ENCODE measurements at regions not wholly inside any gene's neighbourhood (a gene's known extent, or its start where the extent isn't known, plus 50 kb on each side); places are given as distances from the start of the nearest gene placed in this dataset.
"Not testable (repeated sequence)": the region's sequence is repeated elsewhere in the genome, so short reads cannot be mapped to it uniquely, and the experiment has no call there.

DNA sequence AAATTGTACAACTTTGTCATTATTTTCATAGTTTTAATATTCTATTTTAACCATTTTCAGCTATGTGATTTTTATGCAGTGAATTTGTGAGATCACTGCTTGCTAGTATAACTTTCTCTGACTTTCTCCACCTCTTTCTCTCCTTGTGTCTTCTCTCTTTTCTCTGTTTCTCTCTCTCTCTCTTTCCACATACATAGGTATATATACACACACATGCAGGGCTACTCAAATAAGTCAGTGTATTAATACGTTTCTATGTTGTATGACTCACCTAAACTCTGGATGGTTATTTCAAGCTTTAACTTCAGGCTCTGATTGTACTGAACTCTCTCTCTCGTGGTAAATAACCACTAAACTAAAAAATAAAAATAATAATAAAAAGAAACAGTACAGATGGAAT, 1389.3 kb upstream of the ALCAM start:
- H3K4me3 ChIP-seq (ENCODE audit: low read length) = no peak overlapping the region
- TF ChIP-seq ZNF274 (IDR thresholded peaks at IDR 0.05; ENCODE audit: low read depth, low read length) = no peak

DNA sequence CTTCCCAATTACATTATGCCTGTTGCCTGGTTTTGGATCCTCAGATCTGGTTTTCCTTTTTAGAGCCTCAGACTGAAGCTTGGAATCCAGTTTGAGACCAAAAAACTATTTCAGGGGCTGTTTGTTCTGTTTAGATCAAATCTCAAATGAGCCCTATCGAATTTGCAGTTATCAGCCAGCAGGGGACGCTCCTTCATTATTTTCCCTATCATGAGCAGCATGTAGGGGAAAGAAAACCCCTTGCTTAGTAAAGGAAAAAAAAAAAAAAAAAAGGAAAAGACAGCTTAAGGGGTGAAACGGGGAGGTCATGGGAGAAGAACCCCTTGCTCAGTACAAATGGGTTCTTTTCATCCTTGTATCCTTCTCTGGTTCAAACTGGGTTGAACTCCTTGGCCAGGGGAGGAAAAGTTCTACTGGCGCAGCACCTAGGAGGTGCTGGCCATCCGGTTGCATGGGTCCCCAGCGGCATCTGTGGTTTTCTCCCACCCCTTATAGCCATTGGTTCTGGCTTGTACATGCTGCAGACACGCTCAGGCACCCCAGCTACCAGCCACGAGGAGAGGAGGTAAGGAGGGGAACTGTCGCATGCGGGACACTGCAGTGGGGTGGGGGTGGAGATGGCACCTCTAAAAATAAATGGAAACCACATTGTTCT, 1375.1 kb upstream of the ALCAM start:
- no peak overlapping the region for H3K4me3 ChIP-seq (ENCODE audit: low read length)
- no peak for TF ChIP-seq ZNF274 (IDR thresholded peaks at IDR 0.05; ENCODE audit: low read depth, low read length)

DNA sequence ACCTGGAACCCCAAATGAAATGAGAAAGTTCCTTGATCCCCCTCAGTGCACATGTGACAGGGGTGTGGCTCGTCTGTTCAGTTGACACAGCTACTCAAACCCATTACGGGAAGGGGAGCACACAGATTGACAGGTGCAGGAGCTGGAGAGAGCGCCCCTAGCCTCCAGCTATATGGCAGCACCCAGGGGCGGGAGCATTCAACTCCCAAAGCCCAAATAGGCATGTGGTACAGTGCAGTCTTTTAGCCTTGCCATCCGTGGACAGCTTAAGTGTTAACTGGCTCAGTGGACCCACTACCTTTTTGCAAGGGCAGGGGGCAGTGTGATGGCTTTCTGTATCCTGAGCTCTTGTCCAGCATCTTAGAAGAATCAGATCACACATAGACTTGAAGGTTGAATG, 1374.2 kb upstream of the ALCAM start:
- TF ChIP-seq ZNF274 (IDR thresholded peaks at IDR 0.05; ENCODE audit: low read depth, low read length) = no peak

DNA sequence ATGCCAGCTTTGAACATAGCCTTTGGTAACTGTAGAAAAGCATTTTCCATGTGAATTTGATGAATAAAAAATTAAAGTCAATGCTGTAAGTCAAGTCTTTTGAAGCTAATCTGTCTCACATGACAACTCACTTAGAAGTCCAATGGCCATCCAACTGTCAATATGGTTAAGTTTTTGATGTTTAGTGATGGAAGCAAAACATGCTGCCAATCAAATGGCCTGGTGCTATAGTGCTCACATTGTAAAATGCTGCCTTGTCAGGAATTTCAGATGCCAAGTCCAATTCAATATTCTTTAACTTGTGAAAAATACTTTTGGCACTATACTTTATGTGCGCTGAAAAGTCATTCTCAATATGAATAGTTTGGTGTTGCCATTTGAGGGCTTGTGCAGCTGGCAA, 1361.8 kb upstream of the ALCAM start:
- no peak overlapping the region for H3K4me3 ChIP-seq (ENCODE audit: low read length)
- no peak for TF ChIP-seq ZNF274 (IDR thresholded peaks at IDR 0.05; ENCODE audit: low read depth, low read length)

More for the DNA sequence above, 1374.2 kb upstream of the ALCAM start:
- no peak overlapping the region for H3K4me3 ChIP-seq (ENCODE audit: low read length)

DNA sequence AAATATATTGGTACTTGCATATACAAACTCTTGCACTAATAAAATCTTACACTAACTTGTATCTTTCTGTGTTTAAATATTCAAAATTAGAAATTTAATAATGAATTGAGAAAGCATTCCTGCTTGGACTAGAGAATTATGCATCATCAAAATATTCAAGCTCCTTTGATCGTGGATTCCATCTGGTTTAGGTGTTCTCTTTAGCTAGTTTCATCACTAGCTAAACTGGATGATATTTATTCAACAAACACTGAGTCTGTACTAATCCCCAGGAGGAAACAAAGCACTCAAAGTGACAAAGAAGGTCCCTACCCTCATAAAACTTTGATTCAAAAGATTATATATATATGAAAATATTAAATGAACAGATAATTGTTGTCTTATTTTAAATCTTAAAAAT, 1360.9 kb upstream of the ALCAM start:
- no peak overlapping the region for H3K4me3 ChIP-seq (ENCODE audit: low read length)
- no peak for TF ChIP-seq ZNF274 (IDR thresholded peaks at IDR 0.05; ENCODE audit: low read depth, low read length)

DNA sequence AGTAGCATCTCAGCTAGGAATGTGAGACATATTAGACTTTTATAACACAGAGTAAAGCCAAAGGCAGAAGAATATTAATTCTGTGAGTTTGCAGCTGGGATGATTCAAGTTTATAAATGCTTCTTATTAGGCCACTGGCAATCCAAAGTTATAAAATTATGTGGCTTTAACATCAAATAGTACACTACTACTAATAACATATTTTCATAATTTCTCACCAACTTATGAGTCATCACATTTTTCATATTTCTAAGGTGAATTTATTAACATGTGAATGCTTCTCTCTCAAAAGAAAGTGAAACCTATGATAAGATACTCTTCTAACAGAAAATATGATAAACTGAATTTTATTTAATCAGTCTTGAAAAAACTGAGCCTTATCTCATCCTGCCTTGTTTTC, 1348.2 kb upstream of the ALCAM start:
- no peak for TF ChIP-seq ZNF274 (IDR thresholded peaks at IDR 0.05; ENCODE audit: low read depth, low read length)
- no peak overlapping the region for H3K4me3 ChIP-seq (ENCODE audit: low read length)

DNA sequence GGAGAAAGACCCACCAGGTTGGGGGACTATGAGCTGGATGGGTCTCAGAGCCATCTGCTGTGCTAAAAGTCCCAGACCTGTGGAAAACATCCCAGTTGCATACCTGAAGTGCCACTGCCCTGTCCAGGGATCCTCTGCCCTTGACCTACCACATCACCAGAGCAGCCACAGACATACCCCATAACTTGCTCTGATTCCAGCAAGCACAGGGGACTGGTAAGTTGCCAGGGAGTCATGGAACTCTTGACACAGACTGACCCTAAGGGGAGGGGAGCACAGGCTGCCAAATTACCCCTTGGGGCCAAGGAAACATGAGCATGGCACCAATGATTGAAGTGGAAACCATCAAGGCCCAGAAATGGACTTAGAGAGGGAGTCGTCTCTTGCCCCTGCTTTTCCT, 1335.1 kb upstream of the ALCAM start:
- no peak for TF ChIP-seq ZNF274 (IDR thresholded peaks at IDR 0.05; ENCODE audit: low read depth, low read length)
- no peak overlapping the region for H3K4me3 ChIP-seq (ENCODE audit: low read length)

DNA sequence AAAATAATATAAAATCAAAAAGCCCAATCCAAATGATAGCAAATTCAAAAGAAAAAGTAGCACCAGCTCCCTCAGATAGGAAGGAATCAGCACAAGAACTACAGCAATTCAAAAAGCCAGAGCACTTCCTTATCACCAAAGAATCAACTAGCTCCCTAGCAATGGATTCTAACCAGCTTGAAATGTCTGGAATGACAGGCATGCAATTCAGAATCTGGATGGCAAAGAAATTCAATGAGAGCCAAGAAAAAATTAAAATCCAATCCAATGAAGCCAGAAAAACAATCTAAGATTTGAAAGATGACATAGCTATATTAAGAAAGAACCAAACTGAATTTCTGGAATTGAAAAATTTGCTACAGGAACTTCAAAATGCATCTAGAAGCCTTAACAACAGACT, 1334.4 kb upstream of the ALCAM start:
- TF ChIP-seq ZNF274 (IDR thresholded peaks at IDR 0.05; ENCODE audit: low read depth, low read length) = no peak
- H3K4me3 ChIP-seq (ENCODE audit: low read length) = no peak overlapping the region

DNA sequence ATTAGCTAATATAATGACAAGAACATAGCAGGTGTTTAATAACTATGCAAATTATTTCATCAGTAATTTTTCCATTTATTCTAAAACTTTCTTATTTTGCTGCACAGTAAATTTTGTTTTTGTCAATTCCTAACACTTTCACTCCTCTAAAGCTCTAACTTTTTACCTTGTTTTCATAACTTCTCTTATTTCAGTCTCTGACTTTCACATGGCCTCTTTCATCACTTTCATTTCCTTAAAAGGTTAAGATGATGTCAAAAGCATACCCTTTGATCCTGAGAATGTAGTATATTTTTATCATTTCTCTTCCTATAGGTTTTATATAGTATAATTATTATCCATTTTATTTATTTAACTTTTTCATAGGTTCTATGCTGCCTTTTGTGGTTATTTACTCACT, 1325.8 kb upstream of the ALCAM start:
- no peak overlapping the region for H3K4me3 ChIP-seq (ENCODE audit: low read length)
- TF ChIP-seq ZNF274 (IDR thresholded peaks at IDR 0.05; ENCODE audit: low read depth, low read length) = no peak

DNA sequence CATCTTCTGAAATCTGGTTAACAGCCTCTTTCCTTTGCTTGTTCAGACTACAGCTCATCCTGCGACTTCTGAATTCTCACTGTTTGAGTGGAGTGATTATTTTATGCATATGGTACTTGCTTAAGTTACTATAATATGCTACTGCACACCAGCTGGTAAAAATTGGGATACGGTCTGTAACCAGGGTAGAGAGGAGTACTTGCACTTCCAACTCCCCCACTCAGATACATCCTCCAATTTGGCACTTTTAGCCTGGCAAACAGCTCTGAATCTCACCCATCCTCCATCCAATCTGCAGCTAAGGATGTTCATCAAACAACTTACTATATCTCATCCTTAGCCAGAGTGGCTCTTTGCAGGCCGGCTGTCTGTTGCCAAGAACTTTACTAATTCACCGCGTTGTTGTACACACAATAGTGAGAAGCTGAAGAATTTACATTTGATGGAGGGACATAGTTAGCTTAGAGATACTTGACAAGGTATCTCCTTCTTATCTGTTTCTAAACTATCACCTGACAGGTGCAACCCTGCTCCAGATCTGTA, 1323.6 kb upstream of the ALCAM start:
- not testable (repeated sequence) for H3K4me3 ChIP-seq (ENCODE audit: low read length)

DNA sequence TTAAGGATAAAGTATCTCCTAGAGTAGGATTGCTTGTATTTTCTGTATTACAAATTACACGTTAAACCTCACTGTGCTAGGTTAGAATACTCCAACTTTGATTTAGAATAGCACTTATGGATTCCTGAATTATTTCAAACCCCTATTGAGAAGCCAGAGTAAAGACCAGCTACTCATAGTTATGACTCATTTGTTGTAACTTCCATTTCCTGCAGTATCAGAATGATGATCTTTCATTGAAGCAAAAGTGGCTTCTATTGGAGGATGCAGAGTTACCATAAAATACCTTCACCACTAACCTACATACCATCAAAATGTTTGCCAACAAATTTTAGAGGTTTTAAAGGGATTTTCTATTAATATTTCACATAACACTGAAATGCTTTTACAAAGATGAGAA, 1322.7 kb upstream of the ALCAM start:
- no peak overlapping the region for H3K4me3 ChIP-seq (ENCODE audit: low read length)
- TF ChIP-seq ZNF274 (IDR thresholded peaks at IDR 0.05; ENCODE audit: low read depth, low read length) = no peak

DNA sequence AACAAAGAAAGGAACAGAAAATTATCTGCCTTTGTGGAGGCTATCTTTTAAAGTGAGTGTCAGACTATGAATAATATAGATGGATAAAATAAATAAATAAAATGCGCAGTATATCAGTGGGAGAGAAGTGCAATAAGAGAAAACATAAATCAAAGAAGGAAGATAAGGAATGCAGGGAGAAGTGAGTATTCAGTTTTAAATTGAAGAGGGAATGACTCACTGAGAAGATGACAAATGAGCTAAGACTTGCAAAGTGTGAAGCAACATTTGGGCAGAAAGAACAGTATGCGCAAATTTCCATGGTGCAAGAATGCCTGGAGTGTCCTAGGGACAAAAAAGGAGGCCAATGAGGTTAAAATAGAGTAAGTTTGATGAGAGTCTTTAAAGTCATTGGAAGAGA, 1300.1 kb upstream of the ALCAM start:
- TF ChIP-seq ZNF274 (IDR thresholded peaks at IDR 0.05; ENCODE audit: low read depth, low read length) = no peak
- no peak overlapping the region for H3K4me3 ChIP-seq (ENCODE audit: low read length)

DNA sequence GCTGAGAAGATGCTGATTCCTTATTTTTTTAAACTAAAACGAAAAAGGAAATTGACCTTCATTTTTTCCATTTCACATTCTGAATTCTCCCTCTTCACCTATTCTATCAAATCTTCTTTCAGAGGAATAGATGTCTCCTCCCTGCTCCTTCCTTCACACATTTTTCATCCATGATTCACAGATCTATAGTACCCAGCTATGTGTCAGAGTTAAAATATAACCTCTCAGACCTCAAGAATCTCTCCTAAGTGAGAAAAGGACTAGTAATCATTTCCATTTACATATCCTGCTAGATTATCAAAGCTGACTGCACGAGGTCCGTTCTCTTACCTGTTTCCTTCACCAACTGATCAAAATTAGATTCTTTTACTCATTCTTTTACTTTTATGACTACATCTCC, 1297.6 kb upstream of the ALCAM start:
- no peak for TF ChIP-seq ZNF274 (IDR thresholded peaks at IDR 0.05; ENCODE audit: low read depth, low read length)
- no peak overlapping the region for H3K4me3 ChIP-seq (ENCODE audit: low read length)

DNA sequence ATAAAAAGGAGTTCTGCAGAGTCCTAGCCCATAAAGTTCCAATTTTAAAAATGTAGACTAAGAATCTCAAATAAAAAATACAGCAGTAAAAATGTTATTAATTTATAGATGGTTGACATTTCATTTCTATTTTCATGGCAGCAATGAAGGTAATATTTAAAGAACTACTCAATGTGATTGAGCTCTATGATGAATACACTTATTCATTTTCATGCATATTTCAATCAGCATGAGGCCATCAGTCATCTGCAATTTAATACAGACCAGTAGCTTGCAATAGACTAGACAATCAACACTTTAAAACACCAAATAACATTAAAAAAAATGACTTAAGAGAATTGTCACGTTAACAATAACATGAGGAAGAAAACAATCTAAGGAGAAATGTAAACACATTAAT, 1295.8 kb upstream of the ALCAM start:
- no peak for TF ChIP-seq ZNF274 (IDR thresholded peaks at IDR 0.05; ENCODE audit: low read depth, low read length)
- no peak overlapping the region for H3K4me3 ChIP-seq (ENCODE audit: low read length)

DNA sequence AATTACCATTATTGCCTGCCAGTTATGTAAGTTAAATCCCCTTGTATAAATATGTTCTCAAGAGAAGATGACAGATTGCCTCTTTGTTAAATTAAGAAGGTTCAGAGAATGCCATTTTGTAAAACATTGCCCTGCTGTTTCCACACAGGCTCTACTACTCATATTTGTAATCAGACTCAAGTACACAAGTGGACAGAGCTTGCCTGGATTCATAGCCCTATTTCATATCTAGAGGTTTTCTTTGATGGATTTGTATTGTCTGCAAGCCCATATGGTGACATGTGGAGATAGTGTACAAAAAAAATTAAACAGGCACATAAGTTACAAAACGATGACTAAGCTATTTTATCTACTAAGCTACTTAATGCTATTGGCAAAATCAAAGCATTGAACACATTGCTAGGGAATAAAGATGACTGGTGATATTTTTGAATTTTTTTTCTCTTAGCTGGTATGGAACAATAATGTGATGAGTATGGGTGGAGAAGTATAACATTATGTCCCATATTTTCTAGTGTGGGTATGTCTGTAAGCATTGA, 1286.6 kb upstream of the ALCAM start:
- TF ChIP-seq ZNF274 (IDR thresholded peaks at IDR 0.05; ENCODE audit: low read depth, low read length) = no peak
- no peak overlapping the region for H3K4me3 ChIP-seq (ENCODE audit: low read length)

DNA sequence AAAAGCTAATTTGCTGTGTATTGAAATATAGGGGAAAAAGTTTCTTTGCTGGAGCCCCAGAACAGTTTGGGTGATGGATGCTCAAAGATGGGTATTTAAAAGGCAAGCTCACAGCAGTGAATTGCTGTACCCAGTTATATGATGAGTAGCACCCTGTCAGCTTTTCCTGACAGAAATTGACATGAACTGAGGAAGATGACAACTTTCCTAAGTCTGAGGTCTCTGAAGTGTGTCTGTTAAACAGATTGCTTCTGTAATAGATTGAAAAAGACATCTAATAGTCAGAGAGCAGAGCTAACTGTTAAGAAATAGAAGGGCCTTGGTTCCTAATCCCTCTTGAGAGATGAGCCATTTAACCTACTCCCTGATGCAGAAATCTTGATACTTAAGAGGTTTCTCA, 1278.0 kb upstream of the ALCAM start:
- no peak overlapping the region for H3K4me3 ChIP-seq (ENCODE audit: low read length)
- no peak for TF ChIP-seq ZNF274 (IDR thresholded peaks at IDR 0.05; ENCODE audit: low read depth, low read length)

DNA sequence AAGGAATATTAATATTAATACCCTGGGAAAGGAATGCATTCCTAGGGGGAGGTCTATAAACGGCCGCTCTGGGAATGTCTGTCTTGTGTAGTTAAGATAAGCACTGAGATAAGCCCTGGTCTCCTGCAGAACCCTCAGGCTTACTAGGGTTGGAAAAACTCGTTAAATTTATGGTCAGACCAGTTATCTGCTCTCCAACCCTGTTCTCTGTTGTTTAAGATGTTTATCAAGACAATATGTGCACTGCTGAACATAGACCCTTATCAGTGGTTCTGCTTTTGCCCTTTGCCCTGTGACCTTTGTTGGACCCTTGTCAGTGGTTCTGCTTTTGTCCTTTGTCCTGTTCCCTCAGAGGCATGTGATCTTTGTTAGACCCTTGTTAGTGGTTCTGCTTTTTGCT, 1276.7 kb upstream of the ALCAM start:
- H3K4me3 ChIP-seq (ENCODE audit: low read length) = not testable (repeated sequence)

Data from GM08714 (cell line).